DMS79 treated with DMSO at 0.1 percent for 48 hours (cell line): ENCODE measurements at regions not wholly inside any gene's neighbourhood (a gene's known extent, or its start where the extent isn't known, plus 50 kb on each side); places are given as distances from the start of the nearest gene placed in this dataset.
"Not testable (repeated sequence)": the region's sequence is repeated elsewhere in the genome, so short reads cannot be mapped to it uniquely, and the experiment has no call there.

Source experiments
- DNase-seq: peaks from one replicate; lab custom pipeline; 2025; lab: John Stamatoyannopoulos, UW

DNA sequence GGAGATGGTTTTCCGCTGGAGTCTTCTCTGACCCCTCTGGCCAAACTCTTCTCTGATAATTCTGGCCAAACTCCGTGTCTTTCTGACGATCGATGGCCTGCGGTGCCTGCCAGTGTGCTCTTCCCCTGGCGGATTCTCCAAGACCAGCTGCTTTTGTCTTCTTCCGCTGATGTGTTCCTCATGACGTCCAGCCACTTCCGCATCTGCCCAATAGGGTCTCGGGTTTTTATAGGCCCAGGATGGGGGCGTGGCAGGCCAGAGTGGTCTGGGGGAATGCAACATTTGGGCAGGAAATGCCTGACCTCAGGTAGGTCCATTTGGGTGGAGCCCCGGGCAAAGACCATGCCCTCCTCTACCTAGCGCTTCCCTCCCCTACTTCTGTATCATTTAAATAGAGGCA lies 1542.1 kb downstream of the STIM2 start:
- no peak for DNase-seq

DNA sequence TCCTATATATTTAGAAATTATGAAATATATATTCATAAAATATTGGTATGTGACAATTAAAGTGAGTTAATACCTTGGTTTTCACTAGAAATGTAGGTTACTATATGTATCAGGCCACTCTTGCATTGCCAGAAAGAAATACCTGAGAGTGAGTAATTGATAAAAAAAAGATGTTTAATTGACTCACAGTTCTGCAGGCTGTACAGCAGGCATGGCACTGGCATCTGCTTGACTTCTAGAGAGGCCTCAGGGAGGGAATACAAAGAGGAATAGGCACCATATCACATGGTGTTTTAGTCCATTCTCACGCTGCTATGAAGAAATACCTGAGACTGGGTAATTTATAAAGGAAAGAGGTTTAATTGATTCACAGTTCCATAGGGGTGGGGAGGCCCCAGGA lies 1560.6 kb downstream of the STIM2 start:
- DNase-seq, result no peak

DNA sequence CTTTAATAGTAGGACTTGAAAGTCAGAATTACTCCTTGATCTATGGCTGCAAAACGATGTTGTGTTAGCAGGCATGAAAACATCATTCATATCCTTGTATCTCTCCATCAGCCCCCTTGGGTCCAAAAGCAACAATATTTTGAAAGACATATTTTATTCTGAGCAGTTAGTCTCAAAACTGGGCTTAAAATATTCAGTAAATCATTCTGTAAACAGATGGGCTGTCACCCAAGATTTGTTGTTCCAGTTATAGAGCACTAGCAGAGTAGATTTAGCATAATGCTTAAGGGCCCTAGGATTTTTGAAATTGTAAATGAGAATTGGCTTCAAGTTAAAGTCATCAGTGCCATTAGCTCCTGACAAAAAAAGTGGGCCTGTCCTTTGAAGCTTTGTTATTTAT lies 1565.6 kb downstream of the STIM2 start:
- no peak for DNase-seq

DNA sequence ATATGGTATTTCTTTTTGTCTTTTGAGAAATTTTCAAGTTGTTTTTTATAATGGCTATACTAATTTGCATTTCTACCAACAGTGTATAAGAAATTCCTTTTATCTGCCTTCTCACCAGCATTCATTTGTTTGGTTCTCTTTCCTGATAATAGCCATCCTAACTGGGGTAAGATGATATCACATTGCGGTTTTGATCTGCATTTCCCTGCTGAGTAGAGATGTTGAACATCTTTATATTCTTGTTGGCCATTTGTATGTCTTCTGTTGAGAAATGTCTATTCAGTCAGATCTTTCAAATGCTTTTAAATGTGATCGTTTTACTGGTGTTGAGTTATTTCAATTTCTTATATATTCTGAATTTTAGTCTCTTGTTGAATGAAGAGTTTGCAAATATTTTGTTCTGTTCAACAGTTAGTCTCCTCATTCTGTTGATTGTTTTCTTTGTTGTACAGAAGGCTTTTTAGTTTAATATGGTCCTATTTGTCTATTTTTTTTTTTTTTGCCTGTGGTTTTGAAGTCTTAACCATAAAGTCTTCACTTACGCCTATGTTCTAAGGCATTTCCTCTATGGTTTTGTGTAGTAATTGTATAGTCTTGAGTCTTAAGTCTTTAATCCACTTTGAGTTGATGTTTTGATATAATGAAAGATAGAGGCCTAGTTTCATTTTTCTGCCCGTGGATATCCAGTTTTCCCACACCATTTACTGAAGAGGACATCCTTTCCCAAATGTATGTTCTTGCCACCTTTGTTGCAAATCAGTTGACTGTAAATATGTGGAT lies 1566.9 kb downstream of the STIM2 start:
- no peak for DNase-seq

DNA sequence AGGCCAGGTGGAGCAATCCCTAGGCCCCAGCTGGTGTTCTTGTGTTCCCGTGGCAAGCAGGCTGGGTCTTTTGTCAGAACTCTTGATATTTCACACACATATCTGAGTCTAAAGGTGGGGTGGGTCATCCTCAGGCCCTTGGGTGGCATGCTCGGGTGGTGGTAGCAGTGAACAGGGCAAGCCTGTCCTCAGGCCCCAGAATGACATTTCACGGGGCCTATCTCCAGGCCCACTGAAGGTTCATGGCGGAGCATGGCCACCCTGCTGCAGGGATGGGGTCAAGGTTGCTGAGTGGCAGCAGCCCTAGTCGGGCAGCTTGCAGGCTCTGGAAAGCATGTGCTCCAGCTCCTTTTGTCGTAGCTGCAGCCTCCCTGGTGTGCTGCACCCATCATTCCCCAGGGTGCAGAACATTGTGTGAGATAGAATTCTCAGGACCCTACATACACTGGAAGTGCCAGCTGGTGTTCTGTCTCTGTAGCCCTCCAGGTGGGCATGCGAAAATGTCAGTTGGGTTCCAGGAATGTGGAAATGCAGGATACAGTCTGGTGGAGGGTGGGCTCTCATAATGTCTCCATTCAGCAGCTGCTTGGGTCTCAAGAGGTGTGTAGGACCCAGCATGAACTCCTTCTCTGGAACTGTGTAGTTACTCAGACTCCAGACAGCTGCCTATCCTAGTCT lies 1571.8 kb downstream of the STIM2 start:
- no peak for DNase-seq

DNA sequence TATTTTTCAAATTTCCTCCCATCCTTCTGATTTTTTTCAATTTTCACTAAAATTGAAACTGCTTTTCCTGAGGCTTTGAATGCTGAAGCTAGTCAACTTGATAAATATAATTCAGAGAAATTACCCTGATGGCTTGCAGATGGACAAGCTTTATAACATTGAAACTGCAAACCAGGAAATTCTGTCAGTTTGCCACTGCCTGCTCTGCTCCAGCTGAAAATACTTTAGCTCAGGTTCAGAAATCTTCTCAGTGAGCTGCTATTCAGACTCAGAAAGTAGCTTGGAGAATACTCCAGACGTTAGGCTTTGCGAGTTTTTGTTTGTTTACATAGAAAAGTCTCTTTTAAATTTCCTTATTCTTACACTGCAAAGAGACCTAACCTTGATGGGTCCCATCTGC lies 1574.7 kb downstream of the STIM2 start:
- DNase-seq, result no peak

DNA sequence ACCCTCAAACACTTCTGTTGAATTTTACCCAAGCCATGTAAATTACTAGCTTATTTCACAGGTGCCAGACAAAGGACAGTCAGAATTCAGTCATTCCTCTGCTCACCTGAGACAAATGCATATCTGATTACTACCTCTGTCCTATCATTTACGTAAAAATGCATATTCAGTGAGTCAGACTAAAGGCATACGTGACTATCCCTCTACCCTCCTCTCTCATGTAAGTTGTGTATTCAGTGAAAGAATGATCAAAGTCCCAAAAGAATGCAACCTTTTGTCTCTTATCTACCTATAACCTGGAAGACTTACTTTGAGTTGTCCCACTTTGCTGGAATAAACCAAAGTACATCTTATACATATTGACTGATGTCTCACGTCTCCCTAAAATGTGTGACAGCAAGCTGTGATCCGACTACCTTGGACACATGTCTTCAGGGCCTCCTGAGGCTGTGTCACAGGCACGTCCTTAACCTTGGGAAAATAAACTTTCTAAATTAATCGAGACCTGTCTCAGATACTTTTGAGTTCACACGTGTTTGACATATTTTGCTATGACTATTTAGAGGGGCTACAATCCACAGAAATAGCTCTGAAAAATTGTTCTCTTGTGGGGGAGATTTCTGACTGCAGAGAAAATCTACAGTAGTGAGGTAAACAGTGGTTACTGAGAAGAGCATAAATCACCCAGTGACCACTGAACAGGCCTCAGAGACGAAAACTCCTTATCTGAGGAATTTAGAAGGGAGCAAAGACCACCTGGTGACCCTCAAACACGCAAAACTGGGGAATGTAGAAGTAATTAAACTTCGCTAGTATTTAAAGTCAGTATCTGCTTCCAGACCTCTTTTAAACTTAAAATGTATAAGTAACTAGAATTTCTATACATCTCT lies 1575.8 kb downstream of the STIM2 start:
- DNase-seq, result no peak

DNA sequence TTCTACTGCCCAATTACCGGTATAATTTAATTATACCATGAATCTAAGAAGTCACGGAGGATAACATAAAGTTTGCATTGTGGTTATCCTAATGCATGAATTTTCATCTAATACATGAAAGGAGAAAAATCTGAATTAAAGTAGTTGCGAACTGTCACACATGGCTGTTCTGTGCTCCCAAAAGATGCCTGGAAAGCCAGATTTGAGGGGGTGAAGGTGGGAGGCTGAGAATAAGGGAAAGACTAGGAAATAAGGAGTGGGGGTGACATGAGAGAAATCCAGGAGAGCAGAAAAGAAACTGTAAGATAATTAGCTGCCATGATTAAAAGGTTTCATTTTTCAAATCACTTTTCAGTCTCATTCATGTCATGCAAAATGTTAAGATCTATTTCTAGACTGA lies 1582.7 kb downstream of the STIM2 start:
- DNase-seq, result no peak

DNA sequence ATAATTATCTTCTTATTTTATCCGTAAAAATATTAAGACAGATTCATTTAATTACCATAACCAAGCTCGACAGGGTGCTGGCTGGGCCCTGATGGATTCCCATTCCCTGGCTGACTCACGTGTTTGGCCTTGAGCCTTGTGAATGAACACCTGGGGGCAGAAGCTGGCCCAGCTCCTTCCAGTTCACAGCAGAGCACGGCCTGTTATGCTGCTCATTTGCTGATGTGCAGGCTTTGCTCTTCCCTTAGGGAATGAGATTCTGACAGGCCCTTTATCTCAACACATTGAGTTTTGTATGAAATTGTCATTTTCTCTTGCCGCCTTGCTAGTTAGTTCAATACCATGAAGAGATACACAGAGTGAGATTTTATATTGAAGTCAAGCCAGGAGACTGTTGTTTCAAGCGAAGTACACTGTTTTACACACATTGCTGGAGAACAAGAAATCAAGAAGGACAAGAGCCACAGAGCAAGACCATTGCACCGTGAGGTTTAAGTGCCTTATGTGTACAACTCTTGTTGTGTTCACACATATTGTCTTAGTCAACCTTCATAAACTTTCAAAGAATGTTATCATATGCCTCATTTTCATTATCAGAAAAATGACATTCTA lies 1583.3 kb downstream of the STIM2 start:
- no peak for DNase-seq

DNA sequence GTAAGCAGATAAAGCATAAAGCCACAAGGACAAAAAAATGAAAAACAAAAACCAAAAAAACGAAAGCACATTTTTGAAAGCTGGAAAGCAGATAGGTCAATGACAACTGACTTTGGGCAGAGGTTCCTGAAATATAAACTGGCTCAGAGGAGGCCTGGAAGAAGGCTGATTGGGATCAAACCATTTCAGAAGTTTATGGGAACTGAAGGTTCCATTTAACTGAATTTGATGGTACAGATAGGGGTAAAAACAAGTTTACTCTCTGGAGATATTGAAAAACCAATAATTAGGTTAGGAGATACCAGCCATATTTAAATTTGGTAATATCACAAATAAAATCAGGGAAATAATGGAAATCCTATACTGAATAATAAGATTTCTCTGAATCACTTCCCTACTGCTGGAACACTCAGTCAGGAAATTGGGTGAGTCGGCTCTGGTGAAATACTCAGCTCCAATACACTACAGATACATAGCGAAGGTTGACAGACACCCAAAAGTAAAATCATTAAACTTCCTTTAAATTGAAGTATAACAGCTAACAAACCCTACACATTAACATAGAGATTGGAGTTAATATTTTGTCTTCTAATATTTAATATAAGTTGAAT lies 1584.3 kb downstream of the STIM2 start:
- no peak for DNase-seq

DNA sequence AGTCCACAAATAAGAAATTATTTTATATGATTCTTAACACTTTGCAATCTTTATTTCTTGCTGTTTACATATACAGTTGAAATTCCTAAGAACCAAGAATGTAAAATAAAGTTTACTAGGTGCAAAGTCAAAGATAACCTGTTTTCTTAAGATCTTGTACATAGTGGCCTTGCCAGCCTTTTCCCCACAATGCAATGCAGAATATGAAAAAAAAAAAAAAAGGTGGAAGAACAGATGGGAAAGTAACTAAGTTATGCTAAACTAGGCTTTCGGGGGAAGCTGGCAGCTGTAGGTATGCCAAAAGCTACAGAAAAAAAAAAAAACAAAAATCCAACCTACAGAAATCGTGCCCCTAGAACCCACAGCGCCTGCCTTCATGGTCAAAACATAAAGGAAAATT lies 1588.4 kb downstream of the STIM2 start:
- DNase-seq, result no peak

DNA sequence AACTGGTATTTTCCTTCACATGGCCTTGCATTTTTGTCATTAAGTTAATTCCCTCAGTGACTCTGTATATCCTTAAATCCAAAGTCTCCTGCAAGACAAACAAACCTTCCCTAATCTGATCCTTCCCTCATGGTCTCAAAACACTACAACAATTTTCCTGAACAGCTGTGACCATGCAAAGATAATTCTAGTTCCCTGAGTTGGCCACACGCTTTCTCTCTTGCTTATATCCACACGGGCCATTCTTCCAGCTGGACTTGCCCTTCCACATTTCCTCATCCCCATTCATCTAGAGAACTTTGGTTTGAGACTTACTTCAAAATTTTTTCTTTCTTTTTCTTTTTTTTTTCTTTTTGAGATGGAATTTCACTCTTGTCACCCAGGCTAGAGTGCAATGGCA lies 1590.7 kb downstream of the STIM2 start:
- no peak for DNase-seq

DNA sequence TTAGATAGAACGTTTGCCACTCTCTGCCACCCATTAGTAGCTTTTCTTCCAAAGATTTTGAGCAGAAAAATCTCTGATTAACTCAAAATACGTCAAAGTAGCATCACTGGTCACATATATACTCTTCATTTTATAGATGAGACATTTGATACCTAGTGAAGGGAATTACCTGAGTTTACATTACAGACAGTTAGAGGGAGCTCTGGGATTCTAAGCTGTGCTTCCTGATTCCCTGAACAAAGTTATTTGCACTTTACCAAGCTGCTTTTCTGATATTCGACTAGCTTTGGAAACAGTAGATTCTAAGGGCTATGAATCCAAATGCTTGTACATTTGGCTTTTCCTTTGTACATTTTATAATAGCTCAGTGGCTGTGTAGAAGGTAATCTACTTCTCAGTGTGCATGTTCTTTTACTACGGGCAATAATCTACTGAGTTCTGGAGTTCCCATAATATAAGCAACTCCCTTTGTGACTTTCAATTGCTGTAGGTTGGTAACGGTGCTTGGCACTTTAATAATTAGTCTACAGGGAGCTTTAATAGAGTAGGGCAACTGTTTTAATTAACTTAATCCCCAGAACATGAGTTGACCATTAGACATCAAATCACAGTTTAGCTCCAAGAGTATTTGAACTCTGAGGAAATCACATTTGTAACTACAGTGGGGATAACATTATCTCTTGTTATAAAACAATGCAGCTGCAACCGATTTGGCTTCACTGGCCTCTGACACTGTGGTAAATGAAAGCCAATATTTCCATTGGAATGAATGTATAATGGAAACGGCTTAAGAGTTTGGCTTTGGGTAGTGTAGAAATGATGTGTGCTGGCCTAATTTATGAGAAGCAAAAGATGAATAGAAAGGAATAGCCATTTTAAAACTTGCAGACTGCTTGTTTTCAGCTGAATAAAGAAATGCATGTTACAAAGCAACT lies 1602.4 kb downstream of the STIM2 start:
- DNase-seq, result no peak

DNA sequence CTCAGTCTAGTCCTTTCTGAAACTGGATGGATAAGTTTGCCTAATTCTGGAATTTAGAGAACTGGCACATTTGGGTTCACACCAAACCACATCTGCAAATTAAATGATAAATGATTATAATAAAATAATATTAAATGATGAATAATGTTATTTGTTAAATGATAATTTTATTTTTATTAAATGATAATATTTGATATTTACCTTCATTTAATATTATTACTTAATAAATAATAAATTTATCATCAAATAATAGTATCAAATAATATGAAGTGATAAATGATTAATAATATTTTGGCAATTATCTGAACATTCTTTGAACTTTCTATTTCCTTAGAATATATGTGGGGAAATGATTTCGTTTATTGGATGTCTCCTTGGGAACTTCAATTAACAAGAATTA lies 1604.2 kb downstream of the STIM2 start:
- DNase-seq, result no peak

DNA sequence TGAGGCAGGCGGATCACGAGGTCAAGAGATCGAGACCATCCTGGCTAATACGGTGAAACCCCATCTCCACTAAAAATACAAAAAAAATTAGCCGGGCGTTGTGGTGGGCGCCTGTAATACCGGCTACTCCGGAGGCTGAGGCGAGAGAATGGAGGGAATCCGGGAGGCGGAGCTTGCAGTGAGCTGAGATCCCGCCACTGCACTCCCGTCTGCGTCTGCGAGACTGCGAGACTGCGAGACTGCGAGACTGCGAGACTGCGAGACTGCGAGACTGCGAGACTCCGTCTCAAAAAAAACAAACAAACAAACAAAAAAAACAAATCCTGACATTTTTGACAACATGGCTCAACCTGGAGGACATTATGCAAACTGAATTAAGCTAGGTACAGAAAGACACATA lies 1606.2 kb downstream of the STIM2 start:
- DNase-seq, result not testable (repeated sequence)

DNA sequence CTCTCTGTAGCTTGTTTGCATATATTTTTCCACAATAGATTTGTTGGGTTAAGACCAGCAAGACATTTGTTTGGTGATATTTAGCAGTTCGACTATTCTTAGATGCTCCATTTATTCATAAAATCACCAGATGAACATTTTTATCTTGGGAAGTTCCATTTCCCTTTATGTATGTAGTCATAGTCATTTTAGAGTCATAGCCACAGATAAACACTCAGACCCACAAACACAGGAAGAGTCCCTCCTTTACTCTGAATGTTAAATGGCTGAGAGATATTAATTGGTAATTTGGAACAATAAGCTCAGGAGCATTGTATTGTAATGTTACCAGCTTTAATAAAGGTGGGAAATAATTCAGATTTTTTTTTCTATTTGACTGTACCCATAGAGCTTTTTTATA lies 1608.7 kb downstream of the STIM2 start:
- no peak for DNase-seq

DNA sequence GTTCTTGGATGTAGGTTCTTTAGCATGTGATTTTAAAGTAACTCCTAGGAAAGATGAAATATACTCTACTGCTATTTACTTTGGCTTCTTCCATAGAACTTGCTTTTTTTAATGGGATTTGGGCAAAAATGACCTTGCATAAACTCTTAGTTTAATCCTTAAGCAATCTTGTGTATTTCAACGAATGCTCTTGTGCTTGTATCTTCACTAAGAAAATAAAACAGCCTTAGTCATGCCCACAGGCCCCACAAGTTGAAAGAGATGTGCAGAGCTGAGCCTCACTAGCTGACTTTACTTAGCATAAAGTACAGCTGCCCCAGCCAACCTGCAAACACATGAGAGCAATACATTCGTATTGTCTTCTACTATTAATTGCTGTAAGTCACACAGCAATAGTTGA lies 1609.2 kb downstream of the STIM2 start:
- no peak for DNase-seq

DNA sequence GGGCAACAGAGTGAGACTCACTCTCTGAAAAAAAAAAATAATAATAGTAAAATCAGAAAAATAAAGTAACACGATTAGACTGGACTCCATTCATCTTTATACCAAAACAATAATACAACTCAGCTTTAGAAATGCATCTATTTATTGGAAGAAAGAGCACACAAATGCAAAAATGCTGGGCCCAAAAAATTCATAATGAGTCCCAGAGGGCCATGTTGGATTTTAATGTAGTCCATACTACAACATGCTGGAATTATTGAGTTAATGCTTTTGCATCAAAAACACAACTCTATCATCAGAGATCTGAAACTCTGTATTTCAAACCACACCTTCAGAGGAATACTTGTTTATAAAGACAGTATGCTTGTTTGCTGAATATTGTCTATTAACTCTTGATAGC lies 1614.7 kb downstream of the STIM2 start:
- no peak for DNase-seq

DNA sequence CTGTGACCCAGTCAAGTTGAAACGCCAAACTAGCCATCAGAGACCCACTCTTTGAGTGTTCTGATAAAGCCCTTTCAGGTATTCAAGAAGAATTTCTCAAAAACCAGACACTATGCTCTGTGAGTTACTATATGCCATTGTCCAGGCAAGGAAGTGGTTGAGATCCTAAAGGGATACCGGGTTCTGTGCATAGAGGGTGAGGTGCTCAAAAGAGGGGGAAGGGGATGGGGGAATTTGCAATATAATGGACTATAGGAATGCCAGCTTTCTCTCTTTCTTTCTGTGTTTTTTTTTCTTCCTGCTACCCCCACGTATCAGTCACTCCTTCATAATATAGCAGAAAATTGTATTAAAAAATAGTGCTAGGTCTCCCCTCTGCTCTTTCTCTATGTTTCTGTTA lies 1619.0 kb downstream of the STIM2 start:
- DNase-seq, result no peak

DNA sequence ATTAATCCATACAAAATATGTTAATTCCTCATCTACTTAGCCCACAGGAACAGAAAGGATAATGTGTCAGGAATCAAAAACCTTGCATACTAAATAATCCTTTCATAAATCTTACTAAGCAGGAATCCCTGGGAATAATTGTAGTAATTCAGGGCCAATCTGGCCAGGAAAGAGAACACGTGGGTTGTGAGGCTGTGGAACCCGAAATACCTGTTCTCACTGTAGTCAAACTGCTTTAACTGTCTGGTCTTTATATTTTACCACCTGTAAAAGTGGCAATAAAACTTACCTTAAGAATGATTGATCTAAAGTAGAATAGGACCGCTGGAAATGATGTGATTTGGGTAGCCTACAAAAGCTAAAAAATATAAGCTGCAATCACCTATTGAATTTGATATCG lies 1620.9 kb downstream of the STIM2 start:
- DNase-seq, result no peak
